CD14-positive monocyte (primary cell): ENCODE measurements at regions not wholly inside any gene's neighbourhood (a gene's known extent, or its start where the extent isn't known, plus 50 kb on each side); places are given as distances from the start of the nearest gene placed in this dataset.

Experiments
- DNase-seq, 3 donors: peaks; one replicate each; pipeline ENCODE4 v3.0.0-alpha.2; 2011 to 2022
- H2AFZ ChIP-seq: 2 replicates; pipeline ENCODE4 v1.6.0; 2012; ENCODE audit warnings: mild to moderate bottlenecking, low read depth, low read length, inconsistent platforms; ENCODE audit not compliant: insufficient read depth, poor library complexity, severe bottlenecking
- H3K27ac ChIP-seq, 2 donors: 1 replicate in 1 of 2; 2 replicates in 1 of 2; pipeline ENCODE4 v1.5.1; 2012 to 2013; ENCODE audit warnings: low read length in 2 of 2, control low read depth in 1 of 2, inconsistent platforms in 1 of 2, low read depth in 1 of 2, mild to moderate bottlenecking in 1 of 2
- H3K27me3 ChIP-seq, 2 donors: one replicate each; pipeline versions ENCODE4 v1.6.0 to v1.6.1; 2011 to 2013; ENCODE audit warnings: low read length in 2 of 2; ENCODE audit not compliant: control insufficient read depth in 2 of 2, insufficient read depth in 2 of 2
- H3K36me3 ChIP-seq, 2 donors: replicated peaks in 1 of 2; 1 replicate in 1 of 2; 2 replicates in 1 of 2; pipeline versions ENCODE4 v1.5.1 to v1.6.1; 2012 to 2013; ENCODE audit warnings: low read length in 2 of 2, control low read depth in 1 of 2, inconsistent platforms in 1 of 2, mild to moderate bottlenecking in 1 of 2; ENCODE audit not compliant: insufficient read depth in 2 of 2, control insufficient read depth in 1 of 2
- H3K4me1 ChIP-seq, 2 donors: 1 replicate in 1 of 2; 2 replicates in 1 of 2; pipeline versions ENCODE4 v1.5.1 to v1.6.1; 2012 to 2013; ENCODE audit warnings: low read length in 2 of 2, control low read depth in 1 of 2, inconsistent platforms in 1 of 2, mild to moderate bottlenecking in 1 of 2, moderate library complexity in 1 of 2; ENCODE audit not compliant: insufficient read depth in 2 of 2, control insufficient read depth in 1 of 2
- H3K4me2 ChIP-seq: replicated peaks from 2 replicates; pipeline ENCODE3; 2012; ENCODE audit warnings: low read length, moderate library complexity, mild to moderate bottlenecking; ENCODE audit not compliant: poor library complexity, severe bottlenecking; ENCODE audit errors: extremely low read depth
- H3K4me3 ChIP-seq, 3 experiments: fragments of 200-600 bp in 1 of 3; sonication (generic) in 1 of 3; replicated peaks in 1 of 3; 1 replicate in 2 of 3; 2 replicates in 1 of 3; pipeline ENCODE4 v1.5.1; 2011 to 2013; ENCODE audit warnings: low read length in 3 of 3, mild to moderate bottlenecking in 3 of 3, control low read depth in 2 of 3, low read depth in 2 of 3, inconsistent platforms in 1 of 3, moderate library complexity in 1 of 3
- H3K79me2 ChIP-seq: 2 replicates; pipeline ENCODE4 v1.6.0; 2012; ENCODE audit warnings: mild to moderate bottlenecking, control low read depth, inconsistent platforms, low read length, moderate library complexity; ENCODE audit not compliant: insufficient read depth
- H3K9ac ChIP-seq: 2 replicates; pipeline ENCODE4 v1.6.0; 2017; ENCODE audit warnings: low read length, mild to moderate bottlenecking; ENCODE audit not compliant: insufficient read depth, poor library complexity, severe bottlenecking
- H3K9me3 ChIP-seq, 2 donors: replicated peaks in 1 of 2; 1 replicate in 1 of 2; 2 replicates in 1 of 2; pipeline versions ENCODE4 v1.5.1 to v1.6.1; 2012 to 2013; ENCODE audit warnings: low read length in 2 of 2, control low read depth in 1 of 2; ENCODE audit not compliant: control insufficient read depth in 1 of 2, insufficient read depth in 1 of 2
- H4K20me1 ChIP-seq: 2 replicates; pipeline ENCODE4 v1.6.0; 2012; ENCODE audit warnings: mild to moderate bottlenecking, low read length, control low read depth, moderate library complexity; ENCODE audit not compliant: insufficient read depth
- H3K27ac Mint-ChIP-seq, 7 donors: one replicate each; pipeline ENCODE4 v1.8.0; 2020; ENCODE audit warnings: mild to moderate bottlenecking in 7 of 7, mixed read lengths in 7 of 7, moderate library complexity in 6 of 7, inconsistent platforms in 2 of 7
- H3K27me3 Mint-ChIP-seq, 3 donors: one replicate each; pipeline ENCODE4 v1.8.0; 2021 to 2022; ENCODE audit warnings: low read depth in 3 of 3, mild to moderate bottlenecking in 3 of 3, mixed read lengths in 3 of 3, moderate library complexity in 3 of 3, inconsistent platforms in 1 of 3
- H3K36me3 Mint-ChIP-seq, 2 donors: one replicate each; pipeline ENCODE4 v1.8.0; 2020; ENCODE audit warnings: mixed read lengths in 2 of 2, inconsistent platforms in 1 of 2, mild to moderate bottlenecking in 1 of 2
- H3K4me1 Mint-ChIP-seq: one replicate; pipeline ENCODE4 v1.8.0; 2020; ENCODE audit warnings: mild to moderate bottlenecking, mixed read lengths
- H3K4me3 Mint-ChIP-seq, 2 donors: one replicate each; pipeline ENCODE4 v1.8.0; 2020; ENCODE audit warnings: mild to moderate bottlenecking in 2 of 2, mixed read lengths in 2 of 2, moderate library complexity in 1 of 2
- H3K9me3 Mint-ChIP-seq, 7 donors: one replicate each; pipeline ENCODE4 v1.8.0; 2020 to 2022; ENCODE audit warnings: mixed read lengths in 7 of 7, mild to moderate bottlenecking in 6 of 7, moderate library complexity in 6 of 7, inconsistent platforms in 2 of 7
- CTCF ChIP-seq: fragments of 200-600 bp; IDR thresholded peaks from one replicate; pipeline ENCODE4 v1.8.0; 2022; ENCODE audit warnings: antibody characterized with exemption, mild to moderate bottlenecking
- WGBS: methylation state at CpG from one replicate; pipeline ENCODE4 v1.1.5; 2013; ENCODE audit warnings: missing lambda C conversion rate; ENCODE audit not compliant: insufficient coverage; 5-methylcytosine and 5-hydroxymethylcytosine counted together
- intact Hi-C, 2 donors: fragments of 100-400 bp; cut with micrococcal nuclease; formaldehyde crosslinking; loops; one replicate each; pipeline versions ENCODE4 v1.15.0 to v1.15.1; 2023

GRCh38 chr6:168835991-168836390, 395.0 kb downstream of the SMOC2 start:
- intact Hi-C loops: no loop called here
- H3K9ac ChIP-seq: no peak overlapping the region
- H2AFZ ChIP-seq: no peak overlapping the region
- 94% methylated on average over 4 of the region's 9 CpGs for WGBS
- H3K36me3 ChIP-seq: no peaks in the 10 kb centered on the region
- no peaks in the 10 kb centered on the region for H3K4me1 Mint-ChIP-seq
- no peak for TF ChIP-seq CTCF
- H3K9me3 ChIP-seq: peaks cover 44 to 60% of the 10 kb centered on the region in 2 donors
- H3K27ac ChIP-seq: no peak overlapping the region
- peaks cover 13 to 34% (median 19%) of the 10 kb centered on the region in 7 donors for H3K9me3 Mint-ChIP-seq
- H4K20me1 ChIP-seq: no peaks in the 10 kb centered on the region
- H3K36me3 Mint-ChIP-seq: no peaks in the 10 kb centered on the region
- peaks cover 1 to 3% (median 1%) of the 10 kb centered on the region in 3 donors for H3K27me3 Mint-ChIP-seq
- no peak overlapping the region for H3K4me3 Mint-ChIP-seq
- no peak overlapping the region for H3K4me3 ChIP-seq
- DNase-seq: no peak
- no peak overlapping the region for H3K4me2 ChIP-seq
- no peak overlapping the region for H3K27ac Mint-ChIP-seq
- no peaks in the 10 kb centered on the region for H3K27me3 ChIP-seq
- no peaks in the 10 kb centered on the region for H3K79me2 ChIP-seq
- H3K4me1 ChIP-seq: no peaks in the 10 kb centered on the region

DNA sequence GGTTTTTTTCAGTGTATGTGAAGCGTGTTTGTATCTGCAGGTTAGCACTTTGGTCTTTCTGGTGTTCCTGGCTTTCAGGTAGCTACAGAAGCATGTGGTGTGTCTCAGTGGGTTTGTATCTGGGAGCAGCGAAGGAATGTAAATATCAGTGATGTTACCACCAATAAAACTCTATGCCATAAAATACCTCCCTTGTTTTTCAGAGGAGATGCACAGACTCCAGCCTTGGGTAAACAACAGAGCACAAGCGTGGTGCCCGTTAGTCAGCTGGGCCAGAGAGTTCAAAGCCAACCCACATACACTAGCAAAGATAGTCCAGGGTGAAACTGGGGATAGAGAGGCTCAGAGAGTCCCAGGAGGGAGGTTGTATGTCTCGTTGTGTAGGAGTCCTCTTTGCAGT, 393.8 kb downstream of the SMOC2 start:
- 100% methylated on average over 1 of the region's 5 CpGs for WGBS
- intact Hi-C loops: no loop called here
- Histone ChIP-seq H3K36me3 (no peaks in the 10 kb centered on the region), H3K4me2 (no peak overlapping the region), H3K9me3 (peaks cover 34 to 49% of the 10 kb centered on the region in 2 donors), H4K20me1 (no peaks in the 10 kb centered on the region), H3K79me2 (no peaks in the 10 kb centered on the region), H3K9ac (no peak overlapping the region), H2AFZ (no peak overlapping the region), H3K27ac (no peak overlapping the region), H3K4me3 (no peak overlapping the region), H3K4me1 (no peaks in the 10 kb centered on the region), H3K27me3 (no peaks in the 10 kb centered on the region)
- Mint-ChIP-seq H3K36me3 (no peaks in the 10 kb centered on the region), H3K4me1 (no peaks in the 10 kb centered on the region), H3K4me3 (no peak overlapping the region), H3K9me3 (peaks cover 11 to 29% (median 14%) of the 10 kb centered on the region in 7 donors), H3K27me3 (peaks cover 1 to 3% (median 1%) of the 10 kb centered on the region in 3 donors), H3K27ac (no peak overlapping the region)
- DNase-seq: no peak
- TF ChIP-seq CTCF: no peak
